Mesenchymal stem cell (in vitro differentiated cells and primary cell): ENCODE measurements at regions not wholly inside any gene's neighbourhood (a gene's known extent, or its start where the extent isn't known, plus 50 kb on each side); places are given as distances from the start of the nearest gene placed in this dataset.

Experiments used
- DNase-seq: peaks from one replicate; pipeline ENCODE4 v3.0.0-alpha.2; 2013
- H2AFZ ChIP-seq: one replicate; pipeline ENCODE4 v1.6.1; 2013; ENCODE audit warnings: low read depth, mild to moderate bottlenecking, control low read depth, inconsistent platforms, low read length, moderate library complexity
- H2AK5ac ChIP-seq: 2 replicates; pipeline ENCODE4 v1.6.1; 2013; ENCODE audit warnings: low read length, moderate library complexity, mild to moderate bottlenecking, inconsistent platforms; ENCODE audit not compliant: severe bottlenecking
- H2BK120ac ChIP-seq: one replicate; pipeline ENCODE4 v1.6.1; 2013; ENCODE audit warnings: low read depth, mild to moderate bottlenecking, inconsistent platforms, low read length, moderate library complexity
- H2BK12ac ChIP-seq, 2 experiments: one replicate each; pipeline ENCODE4 v1.6.1; 2013; ENCODE audit warnings: inconsistent platforms in 2 of 2, low read length in 2 of 2, mild to moderate bottlenecking in 2 of 2, moderate library complexity in 2 of 2, control low read depth in 1 of 2
- H2BK15ac ChIP-seq: one replicate; pipeline ENCODE4 v1.6.1; 2013; ENCODE audit warnings: mild to moderate bottlenecking, low read depth, inconsistent platforms; ENCODE audit not compliant: poor library complexity, severe bottlenecking
- H2BK5ac ChIP-seq: 2 replicates; pipeline ENCODE4 v1.6.1; 2013; ENCODE audit warnings: low read depth, mild to moderate bottlenecking, low read length, control low read depth, inconsistent platforms; ENCODE audit not compliant: poor library complexity, severe bottlenecking
- H3K14ac ChIP-seq, 2 experiments: one replicate each; pipeline ENCODE4 v1.6.1; 2013; ENCODE audit warnings: inconsistent platforms in 2 of 2, low read length in 2 of 2, control low read depth in 1 of 2, mild to moderate bottlenecking in 1 of 2, moderate library complexity in 1 of 2
- H3K18ac ChIP-seq, 2 experiments: one replicate each; pipeline ENCODE4 v1.6.1; 2013; ENCODE audit warnings: inconsistent platforms in 2 of 2, low read length in 2 of 2, control low read depth in 1 of 2, low read depth in 1 of 2, mild to moderate bottlenecking in 1 of 2
- H3K23ac ChIP-seq, 2 experiments: one replicate each; pipeline ENCODE4 v1.6.1; 2013; ENCODE audit warnings: inconsistent platforms in 2 of 2, low read length in 2 of 2, mild to moderate bottlenecking in 2 of 2, moderate library complexity in 2 of 2, control low read depth in 1 of 2
- H3K27ac ChIP-seq: 2 replicates; pipeline ENCODE4 v1.5.1; 2013; ENCODE audit warnings: mild to moderate bottlenecking, moderate library complexity, low read length, control low read depth, inconsistent platforms; ENCODE audit not compliant: poor library complexity, severe bottlenecking
- H3K27me3 ChIP-seq, 2 experiments: 2 replicates each; pipeline versions ENCODE4 v1.6.1 to v1.7.0; 2013; ENCODE audit warnings: low read length in 2 of 2, mild to moderate bottlenecking in 2 of 2, moderate library complexity in 2 of 2, control low read depth in 1 of 2, inconsistent platforms in 1 of 2; ENCODE audit not compliant: control insufficient read depth in 1 of 2, insufficient read depth in 1 of 2
- H3K36me3 ChIP-seq, 2 experiments: 2 replicates each; pipeline versions ENCODE4 v1.6.1 to v1.7.0; 2013; ENCODE audit warnings: low read length in 2 of 2, control low read depth in 1 of 2, inconsistent platforms in 1 of 2, low read depth in 1 of 2, mild to moderate bottlenecking in 1 of 2; ENCODE audit not compliant: insufficient read depth in 2 of 2, control insufficient read depth in 1 of 2
- H3K4ac ChIP-seq, 2 experiments: one replicate each; pipeline ENCODE4 v1.6.1; 2013; ENCODE audit warnings: inconsistent platforms in 2 of 2, low read length in 2 of 2, mild to moderate bottlenecking in 2 of 2, moderate library complexity in 2 of 2, control low read depth in 1 of 2, low read depth in 1 of 2
- H3K4me1 ChIP-seq: 2 replicates; pipeline ENCODE4 v1.6.1; 2013; ENCODE audit warnings: low read depth, low read length, control low read depth; ENCODE audit not compliant: control insufficient read depth, insufficient read depth
- H3K4me2 ChIP-seq: 2 replicates; pipeline ENCODE4 v1.6.1; 2013; ENCODE audit warnings: low read length, mild to moderate bottlenecking, inconsistent platforms; ENCODE audit not compliant: poor library complexity, severe bottlenecking
- H3K4me3 ChIP-seq, 2 experiments: 2 replicates each; pipeline versions ENCODE4 v1.5.1 to v1.7.0; 2013; ENCODE audit warnings: low read length in 2 of 2, mild to moderate bottlenecking in 2 of 2, control low read depth in 1 of 2, low read depth in 1 of 2; ENCODE audit not compliant: insufficient read depth in 1 of 2
- H3K79me1 ChIP-seq: replicated peaks from 2 replicates; pipeline ENCODE4 v1.6.1; 2013; ENCODE audit warnings: mild to moderate bottlenecking, control low read depth, low read length, inconsistent platforms; ENCODE audit not compliant: poor library complexity, severe bottlenecking
- H3K9ac ChIP-seq: 2 replicates; pipeline ENCODE4 v1.7.0; 2013; ENCODE audit warnings: mild to moderate bottlenecking, low read length, moderate library complexity
- H3K9me3 ChIP-seq: 2 replicates; pipeline ENCODE4 v1.7.0; 2013; ENCODE audit warnings: mild to moderate bottlenecking, low read length; ENCODE audit not compliant: control insufficient read depth
- H4K8ac ChIP-seq: one replicate; pipeline ENCODE4 v1.6.1; 2013; ENCODE audit warnings: inconsistent platforms, mild to moderate bottlenecking, low read length, moderate library complexity
- H4K91ac ChIP-seq: one replicate; pipeline ENCODE4 v1.6.1; 2013; ENCODE audit warnings: mild to moderate bottlenecking, low read length, inconsistent platforms
- WGBS: methylation state at CpG from one replicate; pipeline ENCODE4 v1.1.7; 2013; ENCODE audit warnings: mixed read lengths; 5-methylcytosine and 5-hydroxymethylcytosine counted together

- H2BK5ac ChIP-seq, result no peak overlapping the region
- no peak overlapping the region for H3K23ac ChIP-seq
- no peaks in the 10 kb centered on the region for H3K4me1 ChIP-seq
- no peaks in the 10 kb centered on the region for H3K27me3 ChIP-seq
- DNase-seq, result peak; percentile 36
- no peak overlapping the region for H3K14ac ChIP-seq
- H3K18ac ChIP-seq, result no peak overlapping the region
- peaks cover 12% of the 10 kb centered on the region for H3K9me3 ChIP-seq
- no peak overlapping the region for H3K4me3 ChIP-seq
- H3K4ac ChIP-seq, result no peak overlapping the region
- no peak overlapping the region for H2AK5ac ChIP-seq
- WGBS, result 49% methylated on average over 2 of the region's 2 CpGs
- H3K36me3 ChIP-seq, result no peaks in the 10 kb centered on the region
- no peaks in the 10 kb centered on the region for H3K79me1 ChIP-seq
- H2AFZ ChIP-seq, result no peak overlapping the region
- H3K27ac ChIP-seq, result no peak overlapping the region
- H2BK120ac ChIP-seq, result no peak overlapping the region
- no peak overlapping the region for H2BK12ac ChIP-seq
- no peak overlapping the region for H3K9ac ChIP-seq
- H4K91ac ChIP-seq, result no peak overlapping the region
- H3K4me2 ChIP-seq, result no peak overlapping the region
- no peak overlapping the region for H2BK15ac ChIP-seq
- no peak overlapping the region for H4K8ac ChIP-seq
These were observed 614.8 kb upstream of the FAM241A start for GRCh38 chr4:111530446-111530845.

DNA sequence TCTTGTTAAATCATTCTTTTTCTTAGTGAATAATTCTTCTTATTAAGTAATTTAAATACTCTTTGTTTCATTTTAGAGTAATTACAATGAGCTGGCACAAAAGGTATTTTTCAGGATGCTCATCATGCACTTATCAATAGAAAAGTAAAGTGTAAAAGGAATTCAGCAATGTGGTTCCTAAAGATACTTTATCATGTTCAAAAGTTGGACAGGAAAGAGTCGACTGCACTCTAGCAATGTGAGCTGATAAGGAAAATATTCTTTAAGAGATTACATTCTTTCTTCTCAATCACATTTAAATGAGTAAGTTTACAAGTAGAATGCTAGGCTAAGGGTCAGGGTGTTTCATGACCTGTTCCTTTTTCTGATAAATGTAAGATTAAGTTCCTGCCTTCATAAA is 609.5 kb upstream of the FAM241A start:
- H2BK12ac ChIP-seq, result no peak overlapping the region
- H3K4me2 ChIP-seq, result no peak overlapping the region
- H2BK15ac ChIP-seq, result no peak overlapping the region
- no peak overlapping the region for H2AFZ ChIP-seq
- no peak overlapping the region for H3K9ac ChIP-seq
- H2AK5ac ChIP-seq, result no peak overlapping the region
- WGBS, result no CpG with 5 or more reads among the region's 1 CpG
- no peak overlapping the region for H3K27ac ChIP-seq
- no peak overlapping the region for H3K4me3 ChIP-seq
- no peak overlapping the region for H2BK120ac ChIP-seq
- no peak overlapping the region for H3K18ac ChIP-seq
- H3K23ac ChIP-seq, result no peak overlapping the region
- no peaks in the 10 kb centered on the region for H3K4me1 ChIP-seq
- no peaks in the 10 kb centered on the region for H3K9me3 ChIP-seq
- H3K4ac ChIP-seq, result no peak overlapping the region
- no peak for DNase-seq
- no peaks in the 10 kb centered on the region for H3K79me1 ChIP-seq
- H3K14ac ChIP-seq, result no peak overlapping the region
- no peaks in the 10 kb centered on the region for H3K27me3 ChIP-seq
- H3K36me3 ChIP-seq, result no peaks in the 10 kb centered on the region
- H4K8ac ChIP-seq, result no peak overlapping the region
- H4K91ac ChIP-seq, result no peak overlapping the region
- no peak overlapping the region for H2BK5ac ChIP-seq

- H3K23ac ChIP-seq, result no peak overlapping the region
- no peak overlapping the region for H2AK5ac ChIP-seq
- no peak overlapping the region for H3K14ac ChIP-seq
- H3K4ac ChIP-seq, result no peak overlapping the region
- WGBS, result 100% methylated on average over 1 of the region's 2 CpGs
- no peak overlapping the region for H3K4me2 ChIP-seq
- no peak overlapping the region for H3K27ac ChIP-seq
- H4K91ac ChIP-seq, result no peak overlapping the region
- DNase-seq, result no peak
- no peak overlapping the region for H3K18ac ChIP-seq
- H3K4me3 ChIP-seq, result no peak overlapping the region
- no peaks in the 10 kb centered on the region for H3K79me1 ChIP-seq
- no peak overlapping the region for H2AFZ ChIP-seq
- no peak overlapping the region for H3K9ac ChIP-seq
- H4K8ac ChIP-seq, result no peak overlapping the region
- H2BK120ac ChIP-seq, result no peak overlapping the region
- H3K4me1 ChIP-seq, result no peaks in the 10 kb centered on the region
- H2BK5ac ChIP-seq, result no peak overlapping the region
- H3K9me3 ChIP-seq, result no peaks in the 10 kb centered on the region
- no peaks in the 10 kb centered on the region for H3K27me3 ChIP-seq
- no peaks in the 10 kb centered on the region for H3K36me3 ChIP-seq
- no peak overlapping the region for H2BK15ac ChIP-seq
- H2BK12ac ChIP-seq, result no peak overlapping the region
These were observed 608.1 kb upstream of the FAM241A start for GRCh38 chr4:111537165-111537564.

- no peak overlapping the region for H2BK5ac ChIP-seq
- H2BK15ac ChIP-seq, result no peak overlapping the region
- no peak overlapping the region for H3K9ac ChIP-seq
- no peak overlapping the region for H3K18ac ChIP-seq
- no peak overlapping the region for H2BK120ac ChIP-seq
- no peak overlapping the region for H3K4me3 ChIP-seq
- no peaks in the 10 kb centered on the region for H3K79me1 ChIP-seq
- no peak overlapping the region for H2AK5ac ChIP-seq
- H4K8ac ChIP-seq, result no peak overlapping the region
- H4K91ac ChIP-seq, result no peak overlapping the region
- no peaks in the 10 kb centered on the region for H3K36me3 ChIP-seq
- DNase-seq, result peak; percentile 63
- no peak overlapping the region for H3K23ac ChIP-seq
- H2AFZ ChIP-seq, result no peak overlapping the region
- no peak overlapping the region for H3K27ac ChIP-seq
- H3K4ac ChIP-seq, result no peak overlapping the region
- 20% methylated on average over 3 of the region's 3 CpGs for WGBS
- no peak overlapping the region for H3K14ac ChIP-seq
- no peaks in the 10 kb centered on the region for H3K27me3 ChIP-seq
- H3K9me3 ChIP-seq, result no peaks in the 10 kb centered on the region
- no peak overlapping the region for H3K4me2 ChIP-seq
- H3K4me1 ChIP-seq, result no peaks in the 10 kb centered on the region
- no peak overlapping the region for H2BK12ac ChIP-seq
These were observed 607.4 kb upstream of the FAM241A start for GRCh38 chr4:111537871-111538270.
